ENCODE measurements at regions not wholly inside any gene's neighbourhood (a gene's known extent, or its start where the extent isn't known, plus 50 kb on each side); places are given as distances from the start of the nearest gene placed in this dataset.

DNA sequence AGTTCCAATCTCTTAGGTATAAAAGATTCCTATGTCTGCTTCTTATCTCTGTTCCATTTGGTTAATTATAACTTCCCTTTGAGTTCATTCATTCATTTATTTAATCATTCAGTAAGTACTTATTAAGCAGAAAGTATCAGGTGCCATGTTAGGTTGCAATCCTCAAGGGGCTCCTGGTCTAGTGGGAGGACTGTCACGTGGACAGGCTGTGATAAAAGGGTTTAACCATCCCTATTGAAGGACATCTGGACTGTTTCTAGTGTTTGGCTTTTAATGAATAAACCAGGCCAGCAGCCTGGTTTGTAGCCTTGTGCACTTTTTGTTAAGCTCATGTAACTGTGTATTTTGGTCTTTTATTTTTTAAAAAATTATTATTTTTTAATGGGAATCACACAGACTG is 162.1 kb upstream of the OGFRL1 start:
- no peak for DNase-seq

DNA sequence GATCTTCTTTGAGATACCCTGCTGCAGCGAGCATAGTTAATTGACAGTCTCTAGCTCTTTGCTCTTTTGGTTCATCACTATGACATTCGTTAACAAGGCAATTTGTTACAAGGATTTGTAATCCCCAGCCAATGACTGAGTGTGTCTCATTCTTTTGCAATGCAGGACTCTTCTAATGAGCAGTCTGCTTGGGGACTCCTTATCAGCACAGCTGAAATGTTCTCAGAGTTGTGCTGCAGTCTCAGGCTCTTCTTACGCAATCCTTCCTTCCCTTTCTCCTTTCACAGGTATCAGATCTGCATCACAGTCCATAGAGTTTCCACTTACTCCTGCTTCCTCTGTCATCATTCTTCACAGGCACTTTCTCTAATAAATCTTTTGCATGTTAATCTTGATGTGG is 161.2 kb upstream of the OGFRL1 start:
- DNase-seq, result no peak

DNA sequence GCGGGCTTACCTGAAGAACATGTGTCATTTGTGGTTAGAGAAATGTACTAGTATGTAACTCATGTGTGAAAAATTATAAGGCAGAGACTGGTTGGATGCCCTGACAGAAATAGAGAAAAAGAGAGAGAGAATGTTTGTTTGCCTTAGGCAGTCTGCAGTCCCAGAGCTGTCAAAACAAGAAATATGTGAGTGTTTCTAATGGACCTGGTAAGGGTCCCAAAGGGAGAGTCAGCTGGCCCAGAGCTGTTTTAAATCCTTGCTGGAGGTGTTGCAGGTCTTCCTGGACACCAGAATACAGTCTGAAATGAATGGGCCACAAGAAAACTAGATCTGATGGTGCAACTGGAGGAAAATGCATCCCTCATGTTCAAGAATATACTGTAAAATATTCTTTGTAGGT is 158.3 kb upstream of the OGFRL1 start:
- DNase-seq, result peak; percentile 25

DNA sequence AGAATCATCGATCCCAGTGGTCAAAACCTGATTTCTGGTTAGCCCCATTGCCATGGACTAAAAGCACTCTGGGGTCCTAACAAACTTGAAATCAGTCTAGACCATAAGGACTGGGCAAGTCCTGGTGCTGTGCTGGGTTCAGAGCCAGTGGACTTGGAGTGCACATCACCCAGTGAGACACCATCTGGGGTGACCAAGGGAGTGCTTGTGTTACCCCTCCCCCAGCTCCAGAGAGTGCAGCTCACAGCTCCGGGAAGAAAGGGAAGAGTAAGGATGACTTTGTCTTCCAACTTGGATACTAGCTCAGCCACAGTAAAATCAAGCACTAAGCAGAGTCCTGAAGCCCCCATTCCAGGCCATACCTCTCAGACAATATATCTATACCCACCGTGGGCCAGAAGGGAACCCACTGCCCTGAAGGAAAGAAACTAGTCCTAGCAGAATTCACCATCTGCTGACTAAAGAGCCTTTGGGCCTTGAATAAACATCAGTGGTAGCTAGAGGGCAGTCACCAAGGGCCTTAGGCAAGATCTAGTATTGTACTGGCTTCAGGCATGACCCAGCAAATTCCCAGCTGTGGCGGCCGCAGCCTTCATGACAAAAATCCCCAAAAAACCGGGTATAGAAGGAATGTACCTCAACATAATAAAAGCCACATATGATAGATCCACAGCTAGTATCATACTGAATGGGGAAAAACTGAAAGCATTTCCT is 153.5 kb upstream of the OGFRL1 start:
- no peak for DNase-seq

DNA sequence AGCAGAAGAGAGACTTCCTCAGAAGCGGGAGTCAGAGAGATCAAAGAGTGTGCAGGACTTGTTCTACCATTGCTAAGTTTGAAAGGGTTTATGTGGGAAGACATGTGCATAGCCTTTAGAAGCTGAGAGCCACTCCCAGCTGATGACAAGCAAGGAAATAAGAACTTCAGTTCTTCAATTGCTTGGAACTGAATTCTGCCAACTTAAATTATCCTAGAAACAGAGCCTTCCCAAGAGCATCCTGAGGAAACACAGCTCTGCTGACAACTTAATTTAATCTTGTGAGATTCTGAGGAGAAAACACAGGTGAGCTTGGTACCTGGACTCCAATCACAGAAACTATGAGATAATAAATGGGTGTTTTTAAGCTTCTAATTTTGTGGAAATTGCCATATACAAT is 150.6 kb upstream of the OGFRL1 start:
- DNase-seq, result no peak

DNA sequence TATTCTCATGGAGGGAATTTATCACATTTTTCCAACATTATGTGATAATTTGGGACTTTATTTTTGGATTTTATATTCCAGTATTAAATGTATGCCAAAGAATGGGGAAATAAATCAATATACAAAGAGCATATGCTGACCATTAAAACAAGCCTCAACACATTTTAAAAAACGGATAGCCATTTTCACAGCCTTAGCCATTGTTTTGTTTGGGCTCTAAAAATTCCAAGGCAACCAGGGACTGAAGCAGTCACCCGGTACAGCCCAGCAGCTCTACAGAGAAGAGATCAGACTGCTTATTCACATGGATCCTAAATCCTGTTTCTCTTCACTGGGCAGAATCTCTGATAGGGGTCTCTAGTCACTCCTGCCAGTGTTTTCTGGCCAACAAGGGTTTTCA is 150.2 kb upstream of the OGFRL1 start:
- DNase-seq, result no peak

DNA sequence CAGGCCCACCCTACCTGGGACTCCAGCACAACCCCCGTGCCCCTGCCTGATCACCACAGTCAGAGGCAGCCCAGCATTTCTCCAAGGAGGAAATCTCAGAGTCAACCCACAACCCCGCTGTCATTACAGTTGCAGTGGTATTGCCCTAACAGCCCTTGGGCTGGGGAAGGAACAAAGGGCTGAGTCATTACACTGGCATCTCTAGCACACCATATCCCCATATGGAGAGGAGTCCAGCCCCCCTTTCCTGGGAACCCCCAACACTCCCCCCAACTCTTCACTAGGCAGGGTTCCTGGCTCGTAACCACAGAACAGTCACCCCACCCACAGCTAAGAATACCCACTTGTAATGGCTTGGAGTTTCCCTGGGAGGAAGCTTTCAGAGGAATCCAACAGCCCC is 149.4 kb upstream of the OGFRL1 start:
- DNase-seq, result no peak

DNA sequence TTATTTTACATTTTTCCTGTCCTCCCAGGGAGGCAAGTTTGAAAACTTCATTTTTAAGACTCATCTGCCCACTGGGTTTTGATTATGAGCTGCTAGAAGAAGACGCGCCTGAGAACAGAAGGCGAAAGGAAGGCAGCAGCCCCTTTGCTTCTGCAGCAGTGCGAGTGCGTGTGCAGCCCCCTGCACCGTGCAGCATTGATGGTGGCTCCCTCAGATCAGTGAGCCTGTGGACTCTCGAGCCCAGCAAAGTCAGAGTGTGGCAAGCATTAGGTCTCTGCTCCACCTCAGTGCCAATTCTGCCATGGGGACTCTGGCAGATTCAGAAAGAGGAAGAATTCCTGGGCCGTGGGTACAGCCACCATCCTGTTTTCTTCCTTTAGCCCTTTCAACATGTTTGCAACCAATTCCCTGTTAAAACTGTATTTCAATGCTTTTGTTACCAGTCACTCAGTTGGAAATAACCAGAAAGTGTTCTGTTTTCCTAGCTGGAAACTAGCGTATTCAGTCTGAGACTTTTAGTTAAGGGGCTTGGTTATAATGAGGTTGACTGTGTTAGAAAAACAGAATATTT is 134.8 kb upstream of the OGFRL1 start:
- peak; percentile 59 for DNase-seq

DNA sequence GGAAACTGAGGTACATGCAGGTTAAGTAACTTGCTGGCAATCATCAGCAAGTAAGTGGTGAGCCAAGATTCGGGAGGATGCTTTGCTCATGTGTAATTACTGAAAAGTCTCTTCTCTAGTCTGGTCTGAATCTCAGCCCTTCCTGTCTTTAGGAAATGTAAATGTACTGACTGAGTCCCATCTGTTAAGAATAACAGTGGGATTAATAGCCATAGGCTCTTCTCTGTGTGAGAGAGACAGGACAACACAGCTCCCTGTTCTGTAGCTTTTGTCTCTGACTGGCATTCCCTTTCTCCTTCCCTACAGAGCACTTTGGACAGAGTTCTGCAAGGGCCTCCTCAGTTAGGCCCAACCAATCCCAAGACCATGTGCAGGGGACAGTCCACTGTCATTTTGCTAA is 131.3 kb upstream of the OGFRL1 start:
- no peak for DNase-seq

DNA sequence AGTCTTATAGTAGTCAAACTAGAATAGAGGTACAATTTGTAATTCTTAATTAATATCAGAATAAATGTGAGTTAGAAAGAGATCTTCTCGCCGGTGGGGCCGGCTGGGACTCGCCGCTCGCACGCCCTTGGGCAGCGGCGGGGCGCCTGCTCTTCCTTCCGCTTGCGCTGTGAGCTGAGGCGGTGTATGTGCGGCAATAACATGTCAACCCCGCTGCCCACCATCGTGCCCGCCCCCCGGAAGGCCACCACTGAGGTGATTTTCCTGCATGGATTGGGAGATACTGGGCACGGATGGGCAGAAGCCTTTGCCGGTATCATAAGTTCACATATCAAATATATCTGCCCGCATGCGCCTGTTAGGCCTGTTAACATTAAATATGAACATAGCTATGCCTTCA is 123.7 kb upstream of the OGFRL1 start:
- DNase-seq, result no peak

DNA sequence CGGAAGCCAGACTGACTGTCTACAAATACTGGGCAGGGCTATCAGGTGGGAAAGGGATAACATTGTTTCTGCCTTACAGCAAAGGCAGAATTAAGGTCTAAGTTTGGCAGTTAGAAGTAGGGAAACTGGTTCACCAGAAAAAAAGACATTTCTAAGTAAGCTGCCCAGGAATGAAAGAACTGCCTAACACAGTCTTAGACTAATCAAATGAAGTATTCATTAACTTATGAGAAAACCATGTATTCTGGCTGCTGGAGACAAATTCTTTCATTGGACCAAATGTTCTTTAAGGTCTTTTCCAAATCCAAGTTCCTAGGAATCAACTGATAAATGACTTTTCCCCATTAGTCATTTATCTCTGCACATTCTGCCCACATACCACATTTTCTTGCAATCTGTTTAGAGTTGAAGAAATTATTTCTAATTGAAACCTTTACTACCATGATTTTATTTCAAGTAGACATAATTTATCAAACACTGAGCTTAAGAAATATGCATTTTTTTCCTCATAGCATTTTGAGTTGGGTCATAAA is 120.3 kb upstream of the OGFRL1 start:
- DNase-seq, result no peak

DNA sequence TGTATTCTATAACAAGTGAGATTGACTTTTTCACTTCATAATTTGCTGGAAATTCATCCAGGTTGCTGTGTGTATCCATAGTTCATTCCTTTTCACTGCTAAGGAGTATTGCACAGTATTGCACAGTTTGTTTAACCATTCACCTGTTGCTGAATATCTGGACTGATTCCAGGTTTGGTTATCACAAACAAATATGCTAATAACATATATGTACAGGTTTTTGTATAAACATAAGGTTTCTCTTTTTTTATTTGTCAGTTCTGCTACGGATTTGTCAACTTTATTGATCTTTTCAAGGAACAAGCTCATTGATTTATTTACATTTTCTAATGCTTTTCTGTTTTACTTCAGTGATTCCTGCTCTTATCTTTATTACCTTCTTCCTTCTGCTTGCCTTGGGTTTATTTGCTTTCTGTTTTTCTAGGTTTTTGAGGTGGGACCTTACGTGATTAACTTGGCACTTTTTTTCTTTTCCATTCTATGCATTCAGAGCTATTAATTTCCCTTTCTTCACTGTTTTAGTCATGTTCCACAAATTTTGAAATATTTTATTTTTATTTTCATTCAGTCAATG is 117.0 kb upstream of the OGFRL1 start:
- DNase-seq, result no peak

DNA sequence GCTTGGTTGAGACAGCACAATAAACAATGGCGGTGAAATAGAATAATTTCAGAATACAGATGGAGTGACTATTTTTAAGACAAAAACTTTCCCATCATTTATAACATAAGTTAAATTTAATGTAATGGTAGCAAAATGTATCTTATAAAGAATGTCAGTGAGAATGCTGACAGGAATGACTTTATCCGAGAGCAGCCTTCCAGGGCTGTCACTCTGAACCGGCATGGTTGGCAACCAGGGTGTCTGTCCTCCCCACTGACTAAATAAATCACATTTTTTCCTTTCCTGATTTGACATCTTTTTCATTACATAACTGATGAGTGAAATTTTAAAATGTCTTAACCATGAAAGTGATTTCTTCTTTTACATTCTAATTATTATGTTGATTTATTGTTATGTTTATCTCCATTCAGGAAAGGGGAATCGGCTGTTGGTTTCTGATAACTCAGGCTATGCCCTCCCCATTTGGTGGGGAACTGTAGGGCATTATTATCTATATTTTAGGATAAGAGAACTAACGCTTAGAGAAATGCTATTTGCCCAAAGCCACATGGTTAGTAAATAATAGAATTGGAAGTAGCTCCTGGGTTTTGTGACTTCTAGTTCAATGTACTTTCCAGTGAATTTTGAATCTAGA is 109.2 kb upstream of the OGFRL1 start:
- DNase-seq, result no peak

DNA sequence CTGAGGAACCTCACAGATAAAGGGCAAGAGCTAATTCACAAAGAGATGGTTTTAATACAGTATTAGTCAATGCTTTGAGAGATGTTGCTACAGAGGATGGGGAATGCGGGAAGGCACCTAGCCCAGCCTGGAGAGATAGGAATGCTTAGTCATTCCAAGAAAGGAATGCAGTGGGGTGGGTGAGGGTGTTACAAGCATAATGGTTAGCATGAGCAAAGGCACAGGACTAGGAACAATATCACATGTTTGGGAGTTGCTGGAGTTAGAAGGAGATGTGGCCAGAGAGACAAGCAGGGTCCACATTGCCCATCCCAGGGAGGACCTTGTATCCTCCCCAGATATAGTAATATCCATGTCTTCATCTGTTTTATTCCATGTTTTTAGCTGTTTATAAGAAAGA is 107.0 kb upstream of the OGFRL1 start:
- no peak for DNase-seq

DNA sequence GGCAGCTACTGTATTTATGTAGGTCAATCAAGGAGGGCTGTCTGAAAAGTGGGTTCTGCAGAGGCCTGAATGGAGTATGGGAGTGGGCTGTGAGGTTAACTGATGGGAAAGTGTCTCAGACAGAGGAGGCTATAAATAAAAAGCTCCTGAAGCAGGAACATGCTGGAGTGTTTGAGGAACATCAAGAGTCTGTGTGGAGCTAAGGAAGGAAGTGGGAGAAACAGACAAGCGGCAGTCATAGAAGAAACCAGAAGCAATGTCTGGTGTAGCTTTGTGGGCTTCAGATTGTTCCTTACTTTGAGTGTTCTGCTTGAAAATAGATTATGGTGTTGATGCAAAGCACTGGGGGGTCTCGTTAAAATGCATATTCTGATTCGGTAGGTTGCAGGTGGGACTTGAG is 101.5 kb upstream of the OGFRL1 start:
- DNase-seq, result no peak

DNA sequence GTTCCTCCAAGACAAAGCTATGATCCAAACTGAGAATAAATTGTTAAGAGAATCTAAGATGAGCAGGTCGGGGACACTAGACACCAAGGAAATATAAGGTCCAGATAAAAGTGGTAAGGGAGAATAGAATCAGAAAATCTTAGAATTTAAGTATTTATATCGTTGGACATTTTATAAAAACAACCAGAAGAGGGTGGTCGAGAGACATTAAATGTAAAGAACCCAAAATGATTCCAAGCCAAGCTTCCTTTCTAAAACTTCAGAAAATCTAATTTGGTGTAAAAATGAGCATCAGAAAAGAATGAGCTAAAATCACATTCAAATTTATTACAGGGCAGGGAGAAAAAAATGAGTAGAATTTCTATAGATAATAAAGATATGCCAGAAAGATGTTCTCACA is 97.8 kb upstream of the OGFRL1 start:
- DNase-seq, result no peak

DNA sequence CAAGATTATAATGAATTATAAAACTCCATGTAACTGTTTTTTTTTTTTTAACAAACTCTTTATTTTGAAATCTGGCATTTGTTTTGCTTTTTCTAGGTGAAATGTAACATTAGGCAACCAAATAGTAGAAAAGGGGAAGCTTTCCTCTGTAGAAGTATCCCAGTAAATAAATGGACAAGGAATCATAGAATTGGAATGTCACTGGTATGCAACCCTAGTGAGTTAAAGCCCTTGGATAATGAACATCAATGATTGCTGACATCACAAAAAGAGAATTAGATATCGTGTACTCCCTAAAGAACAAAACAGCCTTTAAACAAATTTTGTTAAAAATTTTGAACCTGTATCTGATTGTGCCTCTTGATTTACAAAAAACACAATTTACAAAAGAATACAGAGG is 93.9 kb upstream of the OGFRL1 start:
- DNase-seq, result no peak

DNA sequence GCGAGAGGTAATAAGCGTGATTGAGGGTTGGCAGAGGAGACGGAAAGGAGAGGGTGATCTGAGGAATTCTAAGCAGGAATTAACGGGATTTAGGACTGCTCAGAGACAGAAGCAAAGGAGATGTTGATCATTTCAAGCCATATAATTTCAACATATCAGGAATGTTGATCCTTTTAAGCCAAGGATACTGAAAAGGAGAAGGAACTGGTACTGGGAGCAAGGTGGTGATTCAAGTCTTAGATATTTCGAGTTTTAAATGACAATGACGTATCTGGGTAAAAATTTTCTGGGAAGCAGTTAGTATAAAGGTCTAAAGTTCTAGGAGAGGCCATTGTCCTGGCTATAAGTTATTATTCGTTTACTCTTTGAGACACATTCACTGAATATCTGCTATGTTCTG is 91.3 kb upstream of the OGFRL1 start:
- DNase-seq, result no peak

DNA sequence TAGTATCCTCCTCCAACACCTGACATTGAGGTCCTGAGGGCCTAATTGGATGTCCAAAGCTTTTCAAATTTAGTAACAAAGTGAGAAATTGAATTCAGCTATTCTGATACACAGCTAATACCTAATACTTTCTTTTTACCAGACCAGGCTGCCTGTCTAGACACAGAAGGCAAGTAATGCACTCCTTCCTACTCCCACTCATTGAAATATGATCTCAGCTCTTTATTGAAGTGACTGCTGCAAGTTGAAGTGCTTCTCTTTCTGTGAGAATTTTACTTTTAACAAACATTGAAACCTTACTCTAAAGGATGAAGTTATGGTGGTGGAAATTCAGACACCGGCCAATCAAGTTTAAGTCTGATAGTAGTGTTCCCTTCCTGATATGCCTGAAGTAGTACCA is 90.8 kb upstream of the OGFRL1 start:
- no peak for DNase-seq

DNA sequence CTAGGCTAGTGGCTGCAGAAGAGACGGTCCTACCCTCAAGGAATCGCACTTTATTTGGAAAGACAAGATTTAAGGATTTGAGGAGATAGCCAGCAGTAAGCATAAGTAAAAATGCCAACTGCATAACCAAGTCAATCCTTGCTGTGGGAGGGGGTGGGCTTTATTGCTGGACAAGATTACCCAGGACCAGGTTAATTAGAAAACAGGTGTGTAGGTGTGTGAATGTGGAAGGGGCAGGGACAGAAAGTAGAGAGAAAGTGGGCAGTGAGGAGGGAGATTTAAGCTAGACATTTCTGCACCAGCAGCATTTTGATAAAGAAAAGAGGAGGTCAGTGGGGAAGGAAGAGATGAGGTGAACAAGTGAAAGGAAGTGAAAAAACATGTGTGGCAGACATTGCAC is 89.7 kb upstream of the OGFRL1 start:
- no peak for DNase-seq

DNA sequence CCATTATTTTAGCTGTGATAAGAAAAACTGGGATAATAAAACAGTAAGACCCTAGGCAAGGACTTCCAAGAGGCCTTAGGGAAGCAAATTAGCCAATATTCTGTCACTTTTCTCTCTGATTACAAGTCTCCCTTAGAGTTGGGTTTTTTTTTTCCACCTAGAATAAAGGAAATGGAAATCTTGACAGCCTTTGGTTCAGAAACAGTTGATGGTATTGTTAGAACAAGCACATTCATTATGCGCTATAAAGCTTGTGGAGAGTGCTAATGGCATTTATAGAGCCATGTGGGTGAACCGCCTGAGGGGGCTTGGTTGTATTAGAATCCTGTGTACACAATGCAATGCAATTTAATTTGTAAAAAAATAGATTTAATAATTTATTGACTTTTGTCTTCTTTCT is 88.9 kb upstream of the OGFRL1 start:
- no peak for DNase-seq

DNA sequence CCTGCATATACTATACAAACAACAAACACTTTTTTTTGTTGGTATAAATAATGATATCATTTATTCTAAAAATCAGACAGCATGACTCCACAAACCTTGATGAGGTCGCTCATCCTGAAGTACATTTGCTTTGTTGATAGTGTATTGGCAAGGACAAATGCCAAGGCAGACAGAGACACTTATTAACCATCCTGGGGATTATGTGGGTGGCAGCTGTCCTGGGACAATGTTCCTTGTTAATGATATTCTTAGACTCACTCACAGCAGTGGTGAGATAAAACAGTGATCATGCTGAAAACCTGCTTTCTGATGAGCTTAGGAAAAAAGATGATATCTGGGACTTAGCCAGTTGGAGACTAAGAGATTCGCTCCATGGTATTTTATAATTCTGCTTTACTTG is 85.4 kb upstream of the OGFRL1 start:
- DNase-seq, result no peak

DNA sequence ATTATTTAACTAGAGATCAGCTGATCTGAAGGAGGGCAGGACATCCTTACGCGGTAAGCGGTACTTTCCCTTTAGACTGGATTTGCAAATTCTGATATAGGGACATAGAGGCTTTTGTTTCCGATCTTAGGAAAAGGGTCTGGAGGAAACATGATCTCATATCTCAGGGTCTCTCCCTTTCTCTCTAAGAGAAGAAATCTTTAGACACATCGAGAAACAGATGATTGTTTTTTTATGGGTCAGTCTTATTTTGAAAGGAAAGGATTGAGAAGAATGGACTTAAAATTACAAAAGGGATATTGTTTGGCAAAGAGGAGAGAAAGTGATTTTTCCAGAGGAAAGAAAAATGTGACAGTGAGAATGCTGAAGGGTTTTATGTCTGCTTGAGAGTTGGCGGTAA is 83.9 kb upstream of the OGFRL1 start:
- DNase-seq, result no peak

DNA sequence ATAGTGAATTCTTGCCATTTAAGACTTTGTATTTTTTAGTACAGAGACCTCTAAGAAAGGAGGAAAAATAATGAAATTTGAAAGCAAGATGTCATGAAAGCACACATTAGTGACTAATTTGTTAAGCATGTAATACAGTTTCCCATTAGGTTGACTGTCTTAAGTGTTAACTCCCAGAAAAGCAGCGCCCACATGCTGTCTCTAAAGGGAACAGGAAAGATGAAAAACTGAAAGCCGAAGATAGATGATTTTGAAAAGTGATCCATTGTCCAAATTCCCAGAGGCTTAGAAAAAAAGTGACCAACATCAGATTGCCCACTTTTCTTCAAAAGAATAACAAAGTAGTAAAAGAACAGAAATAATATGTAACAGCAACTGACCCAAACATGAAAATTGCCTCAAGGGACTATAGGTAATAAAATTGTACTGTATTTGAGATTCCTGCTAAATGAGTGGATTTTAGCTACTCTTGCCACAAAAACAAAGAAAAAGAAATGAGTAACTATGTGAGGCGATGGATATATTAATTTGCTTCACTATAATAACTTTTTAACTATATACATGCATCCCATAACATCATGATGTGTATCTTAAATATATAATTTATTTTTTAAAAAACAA is 83.2 kb upstream of the OGFRL1 start:
- DNase-seq, result no peak

All from retina (tissue), 1 donor.